SH-SY5Y (cell line): ENCODE measurements at regions not wholly inside any gene's neighbourhood (a gene's known extent, or its start where the extent isn't known, plus 50 kb on each side); places are given as distances from the start of the nearest gene placed in this dataset.

Experiments used
- GATA2 ChIP-seq: IDR thresholded peaks from 2 replicates; pipeline ENCODE4 v1.6.1; 2011; ENCODE audit warnings: mild to moderate bottlenecking, low read depth, low read length
- GATA3 ChIP-seq: IDR thresholded peaks from 2 replicates; pipeline ENCODE4 v1.6.1; 2011; ENCODE audit warnings: low read depth, mild to moderate bottlenecking, low read length, moderate library complexity

- TF ChIP-seq GATA3 (no peak), GATA2 (no peak)
These were observed 368.4 kb upstream of the MAN1A1 start for GRCh38 chr6:119717942-119718341.

- no peak for TF ChIP-seq GATA2
- no peak for TF ChIP-seq GATA3
These were observed 367.2 kb upstream of the MAN1A1 start for GRCh38 chr6:119716668-119717270.

- no peak for TF ChIP-seq GATA3
- no peak for TF ChIP-seq GATA2
These were observed 364.3 kb upstream of the MAN1A1 start for GRCh38 chr6:119713903-119714302.

GRCh38 chr6:119686644-119687043, 337.1 kb upstream of the MAN1A1 start:
- TF ChIP-seq GATA3 = no peak
- no peak for TF ChIP-seq GATA2

GRCh38 chr6:119686240-119686639, 336.7 kb upstream of the MAN1A1 start:
- TF ChIP-seq GATA2 = no peak
- no peak for TF ChIP-seq GATA3

- TF ChIP-seq GATA2 (no peak), GATA3 (no peak)
These were observed 334.1 kb upstream of the MAN1A1 start for GRCh38 chr6:119683671-119684070.

GRCh38 chr6:119683031-119683430, 333.5 kb upstream of the MAN1A1 start:
- TF ChIP-seq GATA3 (no peak), GATA2 (no peak)

GRCh38 chr6:119678961-119679360, 329.4 kb upstream of the MAN1A1 start:
- TF ChIP-seq GATA2 (no peak), GATA3 (no peak)

- TF ChIP-seq GATA3 (no peak), GATA2 (no peak)
These were observed 327.8 kb upstream of the MAN1A1 start for GRCh38 chr6:119677384-119677783.

- TF ChIP-seq GATA2 (no peak), GATA3 (no peak)
These were observed 327.4 kb upstream of the MAN1A1 start for GRCh38 chr6:119676961-119677360.

- TF ChIP-seq GATA3 = no peak
- no peak for TF ChIP-seq GATA2
These were observed 326.7 kb upstream of the MAN1A1 start for GRCh38 chr6:119676230-119676629.

GRCh38 chr6:119673741-119674140, 324.2 kb upstream of the MAN1A1 start:
- TF ChIP-seq GATA2 (no peak), GATA3 (no peak)

- TF ChIP-seq GATA2 (no peak), GATA3 (no peak)
These were observed 323.2 kb upstream of the MAN1A1 start for GRCh38 chr6:119672725-119673124.

GRCh38 chr6:119671105-119671504, 321.5 kb upstream of the MAN1A1 start:
- no peak for TF ChIP-seq GATA3
- no peak for TF ChIP-seq GATA2

GRCh38 chr6:119669221-119669620, 319.7 kb upstream of the MAN1A1 start:
- TF ChIP-seq GATA3 (no peak), GATA2 (no peak)

GRCh38 chr6:119661628-119662027, 312.1 kb upstream of the MAN1A1 start:
- TF ChIP-seq GATA2 = no peak
